ENCODE measurements at regions not wholly inside any gene's neighbourhood (a gene's known extent, or its start where the extent isn't known, plus 50 kb on each side); places are given as distances from the start of the nearest gene placed in this dataset.

- TF ChIP-seq POLR2AphosphoS5 (IDR thresholded peaks at IDR 0.05; ENCODE audit: low read depth, low read length) = no peak
- TF ChIP-seq POU2F2 (IDR thresholded peaks at IDR 0.05; ENCODE audit: low read depth, low read length) = no peak
- TF ChIP-seq POLR2A (IDR thresholded peaks at IDR 0.05; ENCODE audit: low read depth, low read length) = no peak
- no peak for TF ChIP-seq PAX5 (IDR thresholded peaks at IDR 0.05; ENCODE audit: insufficient read depth, low read length, severe bottlenecking)
- TF ChIP-seq TAF1 (IDR thresholded peaks at IDR 0.05; ENCODE audit: low read depth, low read length) = no peak
- TF ChIP-seq SPI1 (IDR thresholded peaks at IDR 0.05; ENCODE audit: low read depth, low read length) = no peak
- no peak for DNase-seq (ENCODE audit: insufficient read length, low spot score)
- no peak for FAIRE-seq
Measured at GRCh38 chr7:52233248-52233647, 802.2 kb upstream of the POM121L12 start.

GRCh38 chr7:52211930-52212329 lies 823.5 kb upstream of the POM121L12 start:
- TF ChIP-seq PAX5 (IDR thresholded peaks at IDR 0.05; ENCODE audit: insufficient read depth, low read length, severe bottlenecking) (no peak), POU2F2 (IDR thresholded peaks at IDR 0.05; ENCODE audit: low read depth, low read length) (no peak), POLR2AphosphoS5 (IDR thresholded peaks at IDR 0.05; ENCODE audit: low read depth, low read length) (no peak), TAF1 (IDR thresholded peaks at IDR 0.05; ENCODE audit: low read depth, low read length) (no peak), POLR2A (IDR thresholded peaks at IDR 0.05; ENCODE audit: low read depth, low read length) (no peak), SPI1 (IDR thresholded peaks at IDR 0.05; ENCODE audit: low read depth, low read length) (no peak)
- no peak for FAIRE-seq
- DNase-seq (ENCODE audit: insufficient read length, low spot score) = no peak

DNA sequence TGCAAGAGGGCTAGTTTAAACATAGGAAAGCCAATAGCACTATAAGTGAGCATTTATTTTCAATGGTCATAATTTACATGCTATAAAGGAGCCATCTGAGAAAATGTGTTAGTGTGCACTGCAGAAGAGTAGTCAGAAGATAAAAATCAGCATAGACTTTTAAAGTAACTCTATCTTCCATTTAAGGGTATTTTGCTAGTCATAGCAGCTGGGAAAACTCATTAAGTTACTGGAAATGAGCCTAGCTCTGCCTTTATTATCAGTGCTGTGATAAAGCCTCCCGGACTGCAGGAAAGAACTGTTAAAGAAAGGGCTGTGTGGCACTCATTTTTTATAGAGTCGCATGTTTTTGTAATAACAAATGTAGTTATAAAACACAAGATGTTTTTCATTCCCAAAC lies 825.8 kb upstream of the POM121L12 start:
- DNase-seq (ENCODE audit: insufficient read length, low spot score) (no peak), FAIRE-seq (no peak)
- TF ChIP-seq PAX5 (IDR thresholded peaks at IDR 0.05; ENCODE audit: insufficient read depth, low read length, severe bottlenecking) = no peak

DNA sequence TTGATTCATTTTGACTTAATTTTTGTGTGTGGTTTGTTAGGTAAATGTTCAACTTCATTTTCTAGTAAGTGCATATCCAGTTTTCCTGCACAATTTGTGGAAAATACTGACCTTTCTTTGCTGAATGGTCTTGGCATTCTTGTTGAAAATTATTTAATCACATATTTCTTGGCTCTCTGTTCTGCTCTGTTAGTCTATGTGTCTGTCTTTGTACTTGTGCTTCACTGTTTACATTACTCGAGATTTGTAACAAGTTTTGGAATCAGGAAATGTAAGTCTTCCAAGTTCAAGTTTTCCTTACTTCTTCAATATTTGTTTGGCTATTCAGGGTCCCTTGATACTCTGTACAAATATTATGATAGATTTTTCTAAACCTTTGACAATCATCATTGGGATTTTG lies 838.2 kb upstream of the POM121L12 start:
- FAIRE-seq = no peak
- no peak for DNase-seq (ENCODE audit: insufficient read length, low spot score)
- TF ChIP-seq PAX5 (IDR thresholded peaks at IDR 0.05; ENCODE audit: insufficient read depth, low read length, severe bottlenecking) (no peak), TAF1 (IDR thresholded peaks at IDR 0.05; ENCODE audit: low read depth, low read length) (no peak), SPI1 (IDR thresholded peaks at IDR 0.05; ENCODE audit: low read depth, low read length) (no peak), POLR2AphosphoS5 (IDR thresholded peaks at IDR 0.05; ENCODE audit: low read depth, low read length) (no peak), POLR2A (IDR thresholded peaks at IDR 0.05; ENCODE audit: low read depth, low read length) (no peak), POU2F2 (IDR thresholded peaks at IDR 0.05; ENCODE audit: low read depth, low read length) (no peak)

GRCh38 chr7:52195664-52196063 lies 839.8 kb upstream of the POM121L12 start:
- no peak for TF ChIP-seq PAX5 (IDR thresholded peaks at IDR 0.05; ENCODE audit: insufficient read depth, low read length, severe bottlenecking)
- TF ChIP-seq POLR2AphosphoS5 (IDR thresholded peaks at IDR 0.05; ENCODE audit: low read depth, low read length) = no peak
- no peak for TF ChIP-seq POLR2A (IDR thresholded peaks at IDR 0.05; ENCODE audit: low read depth, low read length)
- no peak for TF ChIP-seq POU2F2 (IDR thresholded peaks at IDR 0.05; ENCODE audit: low read depth, low read length)
- no peak for TF ChIP-seq SPI1 (IDR thresholded peaks at IDR 0.05; ENCODE audit: low read depth, low read length)
- no peak for TF ChIP-seq TAF1 (IDR thresholded peaks at IDR 0.05; ENCODE audit: low read depth, low read length)
- DNase-seq (ENCODE audit: insufficient read length, low spot score) = no peak
- no peak for FAIRE-seq

DNA sequence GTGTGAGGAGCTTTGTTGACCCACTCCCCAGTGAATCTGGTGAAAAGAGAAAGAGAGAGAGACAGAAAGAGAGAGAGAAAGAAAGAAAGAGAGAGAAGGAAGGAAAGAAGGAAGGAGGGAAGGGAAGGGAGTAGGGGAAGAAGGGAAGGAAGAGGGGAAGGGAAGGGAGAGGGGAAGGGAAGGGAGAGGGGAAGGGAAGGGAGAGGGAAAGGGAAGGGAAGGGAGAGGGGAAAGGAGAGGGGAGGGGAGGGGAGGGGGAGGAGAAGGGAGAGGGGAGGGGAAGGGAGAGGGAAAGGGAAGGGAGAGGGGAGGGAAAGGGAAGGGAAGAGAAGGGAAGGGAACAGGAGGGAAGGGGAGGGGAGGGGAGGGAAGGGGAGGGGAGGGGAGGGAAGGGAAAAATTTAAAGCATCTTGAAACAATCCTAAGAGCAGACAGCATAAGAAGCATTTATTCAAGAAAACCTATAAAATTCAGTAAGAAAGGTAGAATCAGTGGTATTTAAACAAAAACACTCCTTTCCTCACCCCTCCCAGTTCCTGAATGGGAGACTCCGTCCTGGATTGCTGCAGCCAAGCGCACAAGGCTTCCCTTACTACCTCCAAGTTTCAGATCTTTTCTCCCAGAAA lies 846.2 kb upstream of the POM121L12 start:
- FAIRE-seq (no peak), DNase-seq (ENCODE audit: insufficient read length, low spot score) (no peak)
- no peak for TF ChIP-seq POU2F2 (IDR thresholded peaks at IDR 0.05; ENCODE audit: low read depth, low read length)
- no peak for TF ChIP-seq TAF1 (IDR thresholded peaks at IDR 0.05; ENCODE audit: low read depth, low read length)
- no peak for TF ChIP-seq POLR2AphosphoS5 (IDR thresholded peaks at IDR 0.05; ENCODE audit: low read depth, low read length)
- TF ChIP-seq PAX5 (IDR thresholded peaks at IDR 0.05; ENCODE audit: insufficient read depth, low read length, severe bottlenecking) = no peak
- TF ChIP-seq POLR2A (IDR thresholded peaks at IDR 0.05; ENCODE audit: low read depth, low read length) = no peak

DNA sequence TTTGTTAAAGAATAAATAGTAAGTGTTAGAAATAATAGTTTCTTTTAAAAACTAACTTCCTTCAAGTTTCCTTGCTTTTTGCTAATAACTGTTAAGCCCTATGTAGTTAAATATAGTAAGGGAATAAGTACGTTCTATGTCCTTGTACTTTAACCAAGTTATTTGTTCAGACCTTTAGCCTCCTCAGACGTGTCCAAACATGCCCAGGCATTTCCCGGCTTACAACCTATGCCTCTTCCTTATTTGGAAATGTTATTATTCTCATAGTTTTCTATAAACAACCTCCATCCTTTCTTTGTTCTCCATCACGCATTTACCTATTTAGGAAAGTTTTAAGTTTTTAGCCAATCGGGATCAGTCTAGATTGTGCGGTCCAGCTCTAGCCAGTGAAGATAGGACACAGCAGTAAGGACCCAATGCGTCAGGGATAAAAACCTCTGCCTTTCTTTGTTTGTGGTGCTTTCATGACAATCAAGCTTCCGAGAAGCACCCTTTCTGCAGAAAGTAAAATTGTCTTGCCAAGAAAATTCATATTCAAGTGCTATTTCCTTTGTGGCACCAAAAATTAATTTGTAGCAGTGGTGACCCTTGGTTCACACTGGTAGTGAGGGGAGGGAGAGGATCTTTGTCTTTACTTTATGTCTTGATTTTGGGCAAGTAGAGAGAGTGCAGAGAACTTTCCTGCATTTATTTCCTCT lies 851.3 kb upstream of the POM121L12 start:
- TF ChIP-seq TAF1 (IDR thresholded peaks at IDR 0.05; ENCODE audit: low read depth, low read length) (no peak), POU2F2 (IDR thresholded peaks at IDR 0.05; ENCODE audit: low read depth, low read length) (no peak)
- DNase-seq (ENCODE audit: insufficient read length, low spot score) = no peak
- FAIRE-seq = no peak

GRCh38 chr7:52179934-52180333 lies 855.5 kb upstream of the POM121L12 start:
- no peak for DNase-seq (ENCODE audit: insufficient read length, low spot score)
- no peak for TF ChIP-seq POLR2AphosphoS5 (IDR thresholded peaks at IDR 0.05; ENCODE audit: low read depth, low read length)
- TF ChIP-seq POU2F2 (IDR thresholded peaks at IDR 0.05; ENCODE audit: low read depth, low read length) = no peak
- no peak for TF ChIP-seq POLR2A (IDR thresholded peaks at IDR 0.05; ENCODE audit: low read depth, low read length)
- no peak for TF ChIP-seq TAF1 (IDR thresholded peaks at IDR 0.05; ENCODE audit: low read depth, low read length)
- TF ChIP-seq PAX5 (IDR thresholded peaks at IDR 0.05; ENCODE audit: insufficient read depth, low read length, severe bottlenecking) = no peak
- no peak for TF ChIP-seq SPI1 (IDR thresholded peaks at IDR 0.05; ENCODE audit: low read depth, low read length)
- FAIRE-seq = no peak

- FAIRE-seq (no peak), DNase-seq (ENCODE audit: insufficient read length, low spot score) (no peak)
- TF ChIP-seq TAF1 (IDR thresholded peaks at IDR 0.05; ENCODE audit: low read depth, low read length) = no peak
- TF ChIP-seq PAX5 (IDR thresholded peaks at IDR 0.05; ENCODE audit: insufficient read depth, low read length, severe bottlenecking) = no peak
- no peak for TF ChIP-seq POU2F2 (IDR thresholded peaks at IDR 0.05; ENCODE audit: low read depth, low read length)
- no peak for TF ChIP-seq SPI1 (IDR thresholded peaks at IDR 0.05; ENCODE audit: low read depth, low read length)
- TF ChIP-seq POLR2AphosphoS5 (IDR thresholded peaks at IDR 0.05; ENCODE audit: low read depth, low read length) = no peak
- no peak for TF ChIP-seq POLR2A (IDR thresholded peaks at IDR 0.05; ENCODE audit: low read depth, low read length)
Measured at GRCh38 chr7:52168085-52168484, 851.5 kb upstream of the COBL start.

DNA sequence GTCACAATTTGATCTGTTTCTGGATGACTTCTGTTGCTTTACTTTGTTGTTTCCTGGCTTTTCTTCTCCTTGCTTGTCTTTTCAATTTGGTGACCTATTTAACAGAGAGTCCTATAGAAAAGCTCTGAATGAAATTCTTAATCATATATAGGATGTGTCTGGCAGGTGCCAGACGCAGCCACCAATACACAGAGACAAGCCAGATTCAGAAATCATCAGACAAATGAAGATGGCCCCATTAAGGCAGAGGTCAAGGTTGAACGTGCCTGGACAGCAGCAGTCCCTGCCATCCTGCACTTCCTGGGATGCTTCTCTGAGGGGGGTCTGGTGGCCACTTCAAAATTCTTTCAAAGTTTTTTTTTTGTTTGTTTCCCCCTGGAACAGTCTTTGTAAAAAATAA lies 846.7 kb upstream of the COBL start:
- no peak for DNase-seq (ENCODE audit: insufficient read length, low spot score)
- no peak for FAIRE-seq
- no peak for TF ChIP-seq POLR2AphosphoS5 (IDR thresholded peaks at IDR 0.05; ENCODE audit: low read depth, low read length)
- no peak for TF ChIP-seq POU2F2 (IDR thresholded peaks at IDR 0.05; ENCODE audit: low read depth, low read length)
- no peak for TF ChIP-seq SPI1 (IDR thresholded peaks at IDR 0.05; ENCODE audit: low read depth, low read length)
- no peak for TF ChIP-seq PAX5 (IDR thresholded peaks at IDR 0.05; ENCODE audit: insufficient read depth, low read length, severe bottlenecking)
- no peak for TF ChIP-seq POLR2A (IDR thresholded peaks at IDR 0.05; ENCODE audit: low read depth, low read length)
- no peak for TF ChIP-seq TAF1 (IDR thresholded peaks at IDR 0.05; ENCODE audit: low read depth, low read length)
